ENCODE measurements at regions not wholly inside any gene's neighbourhood (a gene's known extent, or its start where the extent isn't known, plus 50 kb on each side); places are given as distances from the start of the nearest gene placed in this dataset.

DNA sequence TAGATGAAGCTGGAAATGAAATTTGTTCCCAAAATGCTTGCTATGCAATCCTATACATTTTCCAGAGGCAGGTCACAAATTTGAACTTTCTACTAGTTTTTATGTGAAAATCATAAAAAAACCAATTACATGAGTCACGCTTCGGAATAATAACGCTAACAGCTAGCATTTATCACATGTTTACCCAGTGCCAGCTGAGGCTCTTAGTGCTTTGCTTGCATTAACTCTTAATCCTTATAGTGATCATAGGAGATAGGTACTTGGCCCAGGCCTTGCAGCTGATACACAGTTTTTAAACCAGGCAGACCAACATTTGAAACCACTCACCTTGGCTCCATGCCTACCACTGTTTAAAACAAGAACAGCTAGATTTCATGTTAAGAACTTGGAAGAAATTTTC lies 131.8 kb upstream of the RAG2 start:
- H3K4me3 ChIP-seq (ENCODE audit: low read depth, low read length, poor library complexity, severe bottlenecking): no peak overlapping the region
- H2AFZ ChIP-seq (ENCODE audit: low read length): no peak overlapping the region
- H3K4me1 ChIP-seq (ENCODE audit: insufficient read depth, low read length, poor library complexity, severe bottlenecking): no peaks in the 10 kb centered on the region
- H3K9me2 ChIP-seq (ENCODE audit: insufficient read depth, low read length): no peaks in the 10 kb centered on the region
- H3K9me3 ChIP-seq (ENCODE audit: low read length): no peaks in the 10 kb centered on the region
- CTCF ChIA-PET (ENCODE audit: unreplicated experiment): no interaction called here
- no peaks in the 10 kb centered on the region for H3K79me2 ChIP-seq (ENCODE audit: insufficient read depth, low read depth, low read length)
- H4K20me1 ChIP-seq (ENCODE audit: insufficient read depth, low read length): no peaks in the 10 kb centered on the region
- DNase-seq (ENCODE audit: low spot score): no peak
- POLR2A ChIA-PET: interaction anchor here (0.6 to 1.4 kb wide), 3 partner anchors 9 to 36 kb away, joined by 3 read pairs; no protein-coding TSS in a partner anchor
- no peak overlapping the region for H3K27ac ChIP-seq (ENCODE audit: low read depth, low read length, poor library complexity, severe bottlenecking)
- no peak for TF ChIP-seq EZH2phosphoT487 (IDR thresholded peaks at IDR 0.05; ENCODE audit: borderline replicate concordance, low read depth, low read length)
- TF ChIP-seq, protein P1, sequence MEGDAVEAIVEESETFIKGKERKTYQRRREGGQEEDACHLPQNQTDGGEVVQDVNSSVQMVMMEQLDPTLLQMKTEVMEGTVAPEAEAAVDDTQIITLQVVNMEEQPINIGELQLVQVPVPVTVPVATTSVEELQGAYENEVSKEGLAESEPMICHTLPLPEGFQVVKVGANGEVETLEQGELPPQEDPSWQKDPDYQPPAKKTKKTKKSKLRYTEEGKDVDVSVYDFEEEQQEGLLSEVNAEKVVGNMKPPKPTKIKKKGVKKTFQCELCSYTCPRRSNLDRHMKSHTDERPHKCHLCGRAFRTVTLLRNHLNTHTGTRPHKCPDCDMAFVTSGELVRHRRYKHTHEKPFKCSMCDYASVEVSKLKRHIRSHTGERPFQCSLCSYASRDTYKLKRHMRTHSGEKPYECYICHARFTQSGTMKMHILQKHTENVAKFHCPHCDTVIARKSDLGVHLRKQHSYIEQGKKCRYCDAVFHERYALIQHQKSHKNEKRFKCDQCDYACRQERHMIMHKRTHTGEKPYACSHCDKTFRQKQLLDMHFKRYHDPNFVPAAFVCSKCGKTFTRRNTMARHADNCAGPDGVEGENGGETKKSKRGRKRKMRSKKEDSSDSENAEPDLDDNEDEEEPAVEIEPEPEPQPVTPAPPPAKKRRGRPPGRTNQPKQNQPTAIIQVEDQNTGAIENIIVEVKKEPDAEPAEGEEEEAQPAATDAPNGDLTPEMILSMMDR (conservative IDR thresholded peaks at IDR 0.05; ENCODE audit: low read length): no peak
- no peaks in the 10 kb centered on the region for H3K36me3 ChIP-seq (ENCODE audit: insufficient read depth, low read length)
- BruUV-seq (replicated peaks): no TSS peak
- intact Hi-C loops (cut with micrococcal nuclease; ENCODE audit: unreplicated experiment): no loop called here
- no peak overlapping the region for H3K4me2 ChIP-seq (ENCODE audit: low read length)

DNA sequence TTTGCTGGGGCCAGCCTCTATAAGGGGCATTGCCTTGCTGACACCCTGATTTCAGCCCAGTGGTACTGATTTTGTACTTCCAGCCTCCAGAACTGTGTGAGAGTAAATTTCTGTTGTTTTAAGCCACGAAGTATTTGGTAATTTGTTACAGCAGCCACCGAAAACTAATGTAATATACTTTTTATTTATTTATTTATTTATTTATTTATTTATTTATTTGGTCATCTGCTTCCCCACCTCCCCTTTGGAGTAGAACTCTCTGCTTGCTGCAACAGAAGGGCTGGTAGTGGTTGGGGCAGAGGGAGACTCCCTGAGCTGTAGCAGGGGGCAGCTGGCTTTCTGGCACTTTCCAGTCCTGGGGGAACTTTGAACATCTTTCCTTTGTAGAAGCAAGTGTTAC lies 128.4 kb upstream of the RAG2 start:
- H3K4me2 ChIP-seq (ENCODE audit: low read length): no peak overlapping the region
- no peaks in the 10 kb centered on the region for H3K36me3 ChIP-seq (ENCODE audit: insufficient read depth, low read length)
- no peak for TF ChIP-seq EZH2phosphoT487 (IDR thresholded peaks at IDR 0.05; ENCODE audit: borderline replicate concordance, low read depth, low read length)
- TF ChIP-seq, protein P1 (conservative IDR thresholded peaks at IDR 0.05; ENCODE audit: low read length): no peak
- no peak for DNase-seq (ENCODE audit: low spot score)
- BruUV-seq (replicated peaks): no TSS peak
- no peaks in the 10 kb centered on the region for H3K9me2 ChIP-seq (ENCODE audit: insufficient read depth, low read length)
- no peaks in the 10 kb centered on the region for H3K79me2 ChIP-seq (ENCODE audit: insufficient read depth, low read depth, low read length)
- H3K9me3 ChIP-seq (ENCODE audit: low read length): no peaks in the 10 kb centered on the region
- H3K27ac ChIP-seq (ENCODE audit: low read depth, low read length, poor library complexity, severe bottlenecking): no peak overlapping the region
- intact Hi-C loops (cut with micrococcal nuclease; ENCODE audit: unreplicated experiment): no loop called here
- POLR2A ChIA-PET: no interaction called here
- H3K4me1 ChIP-seq (ENCODE audit: insufficient read depth, low read length, poor library complexity, severe bottlenecking): no peaks in the 10 kb centered on the region
- CTCF ChIA-PET (ENCODE audit: unreplicated experiment): no interaction called here
- H4K20me1 ChIP-seq (ENCODE audit: insufficient read depth, low read length): no peaks in the 10 kb centered on the region
- no peak overlapping the region for H2AFZ ChIP-seq (ENCODE audit: low read length)
- no peak overlapping the region for H3K4me3 ChIP-seq (ENCODE audit: low read depth, low read length, poor library complexity, severe bottlenecking)

DNA sequence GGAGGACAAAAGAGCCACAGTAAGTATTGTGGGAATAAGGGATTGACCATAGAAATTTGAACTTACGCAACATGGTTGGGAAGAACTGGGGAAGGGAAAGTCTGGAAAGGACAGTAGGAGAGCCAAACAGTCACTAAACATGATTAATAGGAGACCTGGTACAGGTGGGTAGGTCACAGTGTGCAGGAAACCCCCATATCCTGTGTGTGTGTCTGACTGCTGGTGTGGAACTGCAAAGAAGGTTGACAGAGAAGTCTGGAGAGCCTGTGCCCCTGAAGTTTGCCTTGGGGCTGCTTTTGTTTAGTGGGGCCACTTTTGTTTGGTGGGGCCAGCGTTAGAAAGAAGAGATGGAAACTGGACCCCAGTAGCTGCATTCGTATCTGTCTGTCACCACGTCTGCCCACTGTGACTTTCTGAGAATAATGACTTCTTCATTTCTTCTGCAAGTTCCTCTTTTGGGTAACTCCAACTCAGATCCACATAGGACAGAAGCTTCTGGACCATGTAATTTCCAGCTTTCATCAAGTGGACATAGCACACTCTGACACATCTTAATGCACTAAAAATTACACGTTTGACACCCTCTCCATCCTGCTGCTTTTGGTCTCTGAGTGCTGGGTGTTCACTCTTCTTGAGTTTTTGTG lies 126.8 kb upstream of the RAG2 start:
- no peak overlapping the region for H3K4me2 ChIP-seq (ENCODE audit: low read length)
- TF ChIP-seq EZH2phosphoT487 (IDR thresholded peaks at IDR 0.05; ENCODE audit: borderline replicate concordance, low read depth, low read length): no peak
- TF ChIP-seq, protein P1 (conservative IDR thresholded peaks at IDR 0.05; ENCODE audit: low read length): no peak
- no peak overlapping the region for H3K27ac ChIP-seq (ENCODE audit: low read depth, low read length, poor library complexity, severe bottlenecking)
- H3K36me3 ChIP-seq (ENCODE audit: insufficient read depth, low read length): no peaks in the 10 kb centered on the region
- no peak overlapping the region for H3K4me3 ChIP-seq (ENCODE audit: low read depth, low read length, poor library complexity, severe bottlenecking)
- no peak overlapping the region for H2AFZ ChIP-seq (ENCODE audit: low read length)
- intact Hi-C loops (cut with micrococcal nuclease; ENCODE audit: unreplicated experiment): no loop called here
- DNase-seq (ENCODE audit: low spot score): no peak
- no peaks in the 10 kb centered on the region for H3K4me1 ChIP-seq (ENCODE audit: insufficient read depth, low read length, poor library complexity, severe bottlenecking)
- CTCF ChIA-PET (ENCODE audit: unreplicated experiment): no interaction called here
- H3K9me2 ChIP-seq (ENCODE audit: insufficient read depth, low read length): no peaks in the 10 kb centered on the region
- BruUV-seq (replicated peaks): no TSS peak
- no peaks in the 10 kb centered on the region for H3K79me2 ChIP-seq (ENCODE audit: insufficient read depth, low read depth, low read length)
- no peaks in the 10 kb centered on the region for H3K9me3 ChIP-seq (ENCODE audit: low read length)
- POLR2A ChIA-PET: no interaction called here
- H4K20me1 ChIP-seq (ENCODE audit: insufficient read depth, low read length): no peaks in the 10 kb centered on the region

Measured in OCI-LY7 (cell line).